ENCODE measurements at regions not wholly inside any gene's neighbourhood (a gene's known extent, or its start where the extent isn't known, plus 50 kb on each side); places are given as distances from the start of the nearest gene placed in this dataset.
"Not testable (repeated sequence)": the region's sequence is repeated elsewhere in the genome, so short reads cannot be mapped to it uniquely, and the experiment has no call there.

- TF ChIP-seq ZNF274 (IDR thresholded peaks at IDR 0.05; ENCODE audit: low read depth, low read length) = no peak
Measured at GRCh38 chr5:166086568-166086967, 2204.9 kb upstream of the WWC1 start.

GRCh38 chr5:166088389-166089039 is 2202.9 kb upstream of the WWC1 start:
- no peak for TF ChIP-seq ZNF274 (IDR thresholded peaks at IDR 0.05; ENCODE audit: low read depth, low read length)
- no peak overlapping the region for H3K4me3 ChIP-seq (ENCODE audit: low read length)

More at GRCh38 chr5:166086568-166086967, 2204.9 kb upstream of the WWC1 start:
- no peak overlapping the region for H3K4me3 ChIP-seq (ENCODE audit: low read length)

- no peak overlapping the region for H3K4me3 ChIP-seq (ENCODE audit: low read length)
- no peak for TF ChIP-seq ZNF274 (IDR thresholded peaks at IDR 0.05; ENCODE audit: low read depth, low read length)
Measured at GRCh38 chr5:166091931-166092330, 2199.5 kb upstream of the WWC1 start.

- TF ChIP-seq ZNF274 (IDR thresholded peaks at IDR 0.05; ENCODE audit: low read depth, low read length) = no peak
- H3K4me3 ChIP-seq (ENCODE audit: low read length) = no peak overlapping the region
Measured at GRCh38 chr5:166093312-166093711, 2198.1 kb upstream of the WWC1 start.

GRCh38 chr5:166102947-166103346 is 2188.5 kb upstream of the WWC1 start:
- H3K4me3 ChIP-seq (ENCODE audit: low read length) = no peak overlapping the region
- TF ChIP-seq ZNF274 (IDR thresholded peaks at IDR 0.05; ENCODE audit: low read depth, low read length) = no peak

- no peak overlapping the region for H3K4me3 ChIP-seq (ENCODE audit: low read length)
- no peak for TF ChIP-seq ZNF274 (IDR thresholded peaks at IDR 0.05; ENCODE audit: low read depth, low read length)
Measured at GRCh38 chr5:166111021-166111420, 2180.4 kb upstream of the WWC1 start.

- TF ChIP-seq ZNF274 (IDR thresholded peaks at IDR 0.05; ENCODE audit: low read depth, low read length) = no peak
- no peak overlapping the region for H3K4me3 ChIP-seq (ENCODE audit: low read length)
Measured at GRCh38 chr5:166117072-166118066, 2174.1 kb upstream of the WWC1 start.

- no peak overlapping the region for H3K4me3 ChIP-seq (ENCODE audit: low read length)
- no peak for TF ChIP-seq ZNF274 (IDR thresholded peaks at IDR 0.05; ENCODE audit: low read depth, low read length)
Measured at GRCh38 chr5:166119506-166119905, 2171.9 kb upstream of the WWC1 start.

GRCh38 chr5:166123717-166124116 is 2167.7 kb upstream of the WWC1 start:
- TF ChIP-seq ZNF274 (IDR thresholded peaks at IDR 0.05; ENCODE audit: low read depth, low read length) = no peak
- H3K4me3 ChIP-seq (ENCODE audit: low read length) = no peak overlapping the region

- no peak for TF ChIP-seq ZNF274 (IDR thresholded peaks at IDR 0.05; ENCODE audit: low read depth, low read length)
- no peak overlapping the region for H3K4me3 ChIP-seq (ENCODE audit: low read length)
Measured at GRCh38 chr5:166127766-166128570, 2163.5 kb upstream of the WWC1 start.

GRCh38 chr5:166145107-166145506 is 2146.3 kb upstream of the WWC1 start:
- not testable (repeated sequence) for H3K4me3 ChIP-seq (ENCODE audit: low read length)

GRCh38 chr5:166163996-166164610 is 2127.3 kb upstream of the WWC1 start:
- no peak overlapping the region for H3K4me3 ChIP-seq (ENCODE audit: low read length)
- TF ChIP-seq ZNF274 (IDR thresholded peaks at IDR 0.05; ENCODE audit: low read depth, low read length) = no peak

- TF ChIP-seq ZNF274 (IDR thresholded peaks at IDR 0.05; ENCODE audit: low read depth, low read length) = no peak
- no peak overlapping the region for H3K4me3 ChIP-seq (ENCODE audit: low read length)
Measured at GRCh38 chr5:166165596-166165995, 2125.8 kb upstream of the WWC1 start.

GRCh38 chr5:166166071-166166470 is 2125.4 kb upstream of the WWC1 start:
- no peak for TF ChIP-seq ZNF274 (IDR thresholded peaks at IDR 0.05; ENCODE audit: low read depth, low read length)

More at GRCh38 chr5:166166071-166166470, 2125.4 kb upstream of the WWC1 start:
- H3K4me3 ChIP-seq (ENCODE audit: low read length) = no peak overlapping the region
